ENCODE measurements at regions not wholly inside any gene's neighbourhood (a gene's known extent, or its start where the extent isn't known, plus 50 kb on each side); places are given as distances from the start of the nearest gene placed in this dataset.

DNA sequence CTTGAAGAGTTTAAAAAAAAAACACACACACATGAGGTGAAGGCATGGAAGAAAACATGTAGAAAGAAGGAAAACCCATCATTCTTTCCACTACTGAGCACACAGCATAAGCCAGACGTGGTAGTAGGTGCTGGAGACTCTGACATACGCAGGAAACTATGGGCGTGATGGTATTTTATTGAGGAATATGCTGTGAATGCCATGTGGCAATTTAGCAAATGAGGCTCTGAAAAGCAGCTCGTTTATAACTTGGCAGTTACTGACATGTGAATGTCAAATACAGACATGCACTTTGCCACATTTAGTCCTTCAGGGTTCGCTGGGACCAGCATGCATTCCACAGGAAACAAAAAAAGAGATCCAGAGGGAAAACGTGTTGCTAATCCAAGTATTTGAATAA is 74.3 kb upstream of the IFNAR2 start:
- no peak overlapping the region for H2BK12ac ChIP-seq (ENCODE audit: insufficient read length, low read depth, low read length)

More for the DNA sequence above, 74.3 kb upstream of the IFNAR2 start:
- H3K14ac ChIP-seq (ENCODE audit: insufficient read depth, low read length), result no peak overlapping the region
- no peaks in the 10 kb centered on the region for H3K9me3 ChIP-seq (ENCODE audit: control insufficient read depth, low read depth, low read length)
- H2BK120ac ChIP-seq (ENCODE audit: low read depth, low read length, poor library complexity, severe bottlenecking), result no peak overlapping the region
- H3K79me2 ChIP-seq (ENCODE audit: insufficient read depth, low read length), result no peaks in the 10 kb centered on the region
- no peak overlapping the region for H3T11ph ChIP-seq (ENCODE audit: low read length)
- no peak overlapping the region for H3K9ac ChIP-seq (ENCODE audit: extremely low read depth, insufficient read length, low read length)
- H3K56ac ChIP-seq (ENCODE audit: insufficient read length, low read depth, low read length), result no peak overlapping the region
- H3K27ac Mint-ChIP-seq, result no peak overlapping the region
- peaks cover 6 to 11% of the 10 kb centered on the region in 2 experiments; a peak in 4 of 5 replicates for H3K9me3 Mint-ChIP-seq
- H2BK5ac ChIP-seq (ENCODE audit: insufficient read length, low read length), result no peak overlapping the region
- H4K5ac ChIP-seq (ENCODE audit: insufficient read length, low read depth, low read length), result no peak overlapping the region
- 0 out of 2 replicates have a peak, but pooled peaks cover 3% of the 10 kb centered on the region for H3K4me1 ChIP-seq (ENCODE audit: insufficient read depth, low read length)
- no peak for DNase-seq
- H3K23me2 ChIP-seq (ENCODE audit: insufficient read length, low read depth, low read length, poor library complexity, severe bottlenecking), result no peaks in the 10 kb centered on the region
- H3K4me1 Mint-ChIP-seq, result peaks cover 3 to 16% of the 10 kb centered on the region in 2 experiments; a peak in 3 of 4 replicates
- H3K27me3 ChIP-seq (ENCODE audit: insufficient read depth, low read length), result no peaks in the 10 kb centered on the region
- no peak overlapping the region for H2AK5ac ChIP-seq (ENCODE audit: insufficient read length, low read length)
- H3K4me3 Mint-ChIP-seq, result no peak overlapping the region
- no peak overlapping the region for H2BK15ac ChIP-seq (ENCODE audit: low read depth, low read length)
- H4K91ac ChIP-seq (ENCODE audit: insufficient read length, low read depth, low read length), result no peak overlapping the region
- H2BK20ac ChIP-seq (ENCODE audit: low read depth, low read length, poor library complexity, severe bottlenecking), result no peak overlapping the region
- H4K20me1 ChIP-seq (ENCODE audit: control insufficient read depth, insufficient read depth, insufficient read length), result no peaks in the 10 kb centered on the region
- peaks cover 0 to 4% (median 0%) of the 10 kb centered on the region in 3 experiments; a peak in 1 of 7 replicates for H3K36me3 Mint-ChIP-seq (ENCODE audit: insufficient read depth in 1 of 3, low read depth in 3 of 3)
- no CpG with 5 or more reads among the region's 6 CpGs for WGBS (ENCODE audit: extremely low coverage, insufficient read length, low lambda C conversion rate)
- no peak overlapping the region for H3K23ac ChIP-seq (ENCODE audit: insufficient read length, low read depth, low read length)
- no peak overlapping the region for H3K4me2 ChIP-seq (ENCODE audit: insufficient read depth, insufficient read length, low read length)
- peaks cover 10% of the 10 kb centered on the region for H3K27me3 Mint-ChIP-seq (ENCODE audit: low read depth)
- no peaks in the 10 kb centered on the region for H3K79me1 ChIP-seq (ENCODE audit: insufficient read depth, low read depth, low read length, poor library complexity, severe bottlenecking)
- H4K8ac ChIP-seq (replicated peaks; ENCODE audit: insufficient read length, low read depth, low read length), result no peak overlapping the region
- no peak overlapping the region for H3K4ac ChIP-seq (ENCODE audit: low read depth, low read length)
- no peak for TF ChIP-seq CTCF (conservative IDR thresholded peaks at IDR 0.05)
- H3K18ac ChIP-seq (ENCODE audit: insufficient read length, low read depth, low read length), result no peak overlapping the region
- no peak overlapping the region for H3K27ac ChIP-seq (ENCODE audit: insufficient read length, low read depth, low read length)
- no peak overlapping the region for H2AFZ ChIP-seq (ENCODE audit: low read length)

All from H9 (cell line).